CD14-positive monocyte (primary cell): ENCODE measurements at regions not wholly inside any gene's neighbourhood (a gene's known extent, or its start where the extent isn't known, plus 50 kb on each side); places are given as distances from the start of the nearest gene placed in this dataset.

Experiments
- DNase-seq, 3 donors: peaks; one replicate each; pipeline ENCODE4 v3.0.0-alpha.2; 2011 to 2022
- H2AFZ ChIP-seq: 2 replicates; pipeline ENCODE4 v1.6.0; 2012; ENCODE audit warnings: mild to moderate bottlenecking, low read depth, low read length, inconsistent platforms; ENCODE audit not compliant: insufficient read depth, poor library complexity, severe bottlenecking
- H3K27ac ChIP-seq, 2 donors: 1 replicate in 1 of 2; 2 replicates in 1 of 2; pipeline ENCODE4 v1.5.1; 2012 to 2013; ENCODE audit warnings: low read length in 2 of 2, control low read depth in 1 of 2, inconsistent platforms in 1 of 2, low read depth in 1 of 2, mild to moderate bottlenecking in 1 of 2
- H3K27me3 ChIP-seq, 2 donors: one replicate each; pipeline versions ENCODE4 v1.6.0 to v1.6.1; 2011 to 2013; ENCODE audit warnings: low read length in 2 of 2; ENCODE audit not compliant: control insufficient read depth in 2 of 2, insufficient read depth in 2 of 2
- H3K36me3 ChIP-seq, 2 donors: replicated peaks in 1 of 2; 1 replicate in 1 of 2; 2 replicates in 1 of 2; pipeline versions ENCODE4 v1.5.1 to v1.6.1; 2012 to 2013; ENCODE audit warnings: low read length in 2 of 2, control low read depth in 1 of 2, inconsistent platforms in 1 of 2, mild to moderate bottlenecking in 1 of 2; ENCODE audit not compliant: insufficient read depth in 2 of 2, control insufficient read depth in 1 of 2
- H3K4me1 ChIP-seq, 2 donors: 1 replicate in 1 of 2; 2 replicates in 1 of 2; pipeline versions ENCODE4 v1.5.1 to v1.6.1; 2012 to 2013; ENCODE audit warnings: low read length in 2 of 2, control low read depth in 1 of 2, inconsistent platforms in 1 of 2, mild to moderate bottlenecking in 1 of 2, moderate library complexity in 1 of 2; ENCODE audit not compliant: insufficient read depth in 2 of 2, control insufficient read depth in 1 of 2
- H3K4me2 ChIP-seq: replicated peaks from 2 replicates; pipeline ENCODE3; 2012; ENCODE audit warnings: low read length, moderate library complexity, mild to moderate bottlenecking; ENCODE audit not compliant: poor library complexity, severe bottlenecking; ENCODE audit errors: extremely low read depth
- H3K4me3 ChIP-seq, 3 experiments: fragments of 200-600 bp in 1 of 3; sonication (generic) in 1 of 3; replicated peaks in 1 of 3; 1 replicate in 2 of 3; 2 replicates in 1 of 3; pipeline ENCODE4 v1.5.1; 2011 to 2013; ENCODE audit warnings: low read length in 3 of 3, mild to moderate bottlenecking in 3 of 3, control low read depth in 2 of 3, low read depth in 2 of 3, inconsistent platforms in 1 of 3, moderate library complexity in 1 of 3
- H3K79me2 ChIP-seq: 2 replicates; pipeline ENCODE4 v1.6.0; 2012; ENCODE audit warnings: mild to moderate bottlenecking, control low read depth, inconsistent platforms, low read length, moderate library complexity; ENCODE audit not compliant: insufficient read depth
- H3K9ac ChIP-seq: 2 replicates; pipeline ENCODE4 v1.6.0; 2017; ENCODE audit warnings: low read length, mild to moderate bottlenecking; ENCODE audit not compliant: insufficient read depth, poor library complexity, severe bottlenecking
- H3K9me3 ChIP-seq, 2 donors: replicated peaks in 1 of 2; 1 replicate in 1 of 2; 2 replicates in 1 of 2; pipeline versions ENCODE4 v1.5.1 to v1.6.1; 2012 to 2013; ENCODE audit warnings: low read length in 2 of 2, control low read depth in 1 of 2; ENCODE audit not compliant: control insufficient read depth in 1 of 2, insufficient read depth in 1 of 2
- H4K20me1 ChIP-seq: 2 replicates; pipeline ENCODE4 v1.6.0; 2012; ENCODE audit warnings: mild to moderate bottlenecking, low read length, control low read depth, moderate library complexity; ENCODE audit not compliant: insufficient read depth
- H3K27ac Mint-ChIP-seq, 7 donors: one replicate each; pipeline ENCODE4 v1.8.0; 2020; ENCODE audit warnings: mild to moderate bottlenecking in 7 of 7, mixed read lengths in 7 of 7, moderate library complexity in 6 of 7, inconsistent platforms in 2 of 7
- H3K27me3 Mint-ChIP-seq, 3 donors: one replicate each; pipeline ENCODE4 v1.8.0; 2021 to 2022; ENCODE audit warnings: low read depth in 3 of 3, mild to moderate bottlenecking in 3 of 3, mixed read lengths in 3 of 3, moderate library complexity in 3 of 3, inconsistent platforms in 1 of 3
- H3K36me3 Mint-ChIP-seq, 2 donors: one replicate each; pipeline ENCODE4 v1.8.0; 2020; ENCODE audit warnings: mixed read lengths in 2 of 2, inconsistent platforms in 1 of 2, mild to moderate bottlenecking in 1 of 2
- H3K4me1 Mint-ChIP-seq: one replicate; pipeline ENCODE4 v1.8.0; 2020; ENCODE audit warnings: mild to moderate bottlenecking, mixed read lengths
- H3K4me3 Mint-ChIP-seq, 2 donors: one replicate each; pipeline ENCODE4 v1.8.0; 2020; ENCODE audit warnings: mild to moderate bottlenecking in 2 of 2, mixed read lengths in 2 of 2, moderate library complexity in 1 of 2
- H3K9me3 Mint-ChIP-seq, 7 donors: one replicate each; pipeline ENCODE4 v1.8.0; 2020 to 2022; ENCODE audit warnings: mixed read lengths in 7 of 7, mild to moderate bottlenecking in 6 of 7, moderate library complexity in 6 of 7, inconsistent platforms in 2 of 7
- CTCF ChIP-seq: fragments of 200-600 bp; IDR thresholded peaks from one replicate; pipeline ENCODE4 v1.8.0; 2022; ENCODE audit warnings: antibody characterized with exemption, mild to moderate bottlenecking
- WGBS: methylation state at CpG from one replicate; pipeline ENCODE4 v1.1.5; 2013; ENCODE audit warnings: missing lambda C conversion rate; ENCODE audit not compliant: insufficient coverage; 5-methylcytosine and 5-hydroxymethylcytosine counted together
- intact Hi-C, 2 donors: fragments of 100-400 bp; cut with micrococcal nuclease; formaldehyde crosslinking; loops; one replicate each; pipeline versions ENCODE4 v1.15.0 to v1.15.1; 2023

DNA sequence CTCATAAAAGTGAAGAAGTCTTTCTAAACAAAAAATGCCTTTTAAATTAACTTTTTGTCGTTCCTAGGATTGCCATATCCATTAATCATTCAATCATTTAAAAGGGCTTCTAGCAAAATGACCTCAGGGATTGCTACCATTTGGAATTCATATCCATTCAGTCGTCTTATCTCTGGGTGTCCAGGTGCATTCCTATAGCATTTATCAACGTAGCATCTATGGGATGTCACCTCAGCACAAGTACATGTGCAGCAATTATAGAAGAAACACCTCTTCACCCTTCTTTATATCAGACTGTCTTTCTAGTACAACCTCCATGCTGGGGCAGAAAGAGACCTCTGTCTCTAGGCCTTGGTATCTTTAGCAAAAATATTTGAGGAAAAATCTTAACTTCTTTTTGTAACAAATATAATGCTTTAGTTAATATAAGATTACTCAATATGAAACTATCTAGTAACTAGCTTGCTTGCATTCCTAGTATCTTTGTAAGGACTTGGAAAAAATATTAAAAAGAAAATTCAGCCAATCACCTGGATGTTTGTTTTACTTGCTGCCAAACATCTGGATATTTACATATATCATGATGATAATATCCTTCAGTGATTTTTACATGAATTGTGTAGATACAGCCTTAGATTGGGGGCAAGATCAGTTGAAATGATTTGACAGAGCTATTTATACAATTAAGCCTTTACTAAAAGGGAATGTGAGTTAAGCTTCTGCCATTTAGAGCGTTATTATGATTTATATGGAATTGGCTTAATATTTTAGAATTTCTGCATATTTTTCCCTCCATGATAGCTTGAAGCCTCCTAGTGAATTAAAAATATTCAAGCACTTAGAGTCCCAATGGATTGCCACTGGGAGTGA is 356.8 kb downstream of the HDGFL1 start:
- intact Hi-C loops: no loop called here
- 79% methylated on average over 3 of the region's 4 CpGs for WGBS
- Histone ChIP-seq H3K9ac (no peak overlapping the region), H3K79me2 (no peaks in the 10 kb centered on the region), H3K9me3 (no peaks in the 10 kb centered on the region), H3K4me3 (no peak overlapping the region), H3K27ac (no peak overlapping the region), H4K20me1 (no peaks in the 10 kb centered on the region), H2AFZ (no peak overlapping the region), H3K4me1 (no peaks in the 10 kb centered on the region), H3K36me3 (no peaks in the 10 kb centered on the region), H3K27me3 (no peaks in the 10 kb centered on the region), H3K4me2 (no peak overlapping the region)
- TF ChIP-seq CTCF: no peak
- H3K4me3 Mint-ChIP-seq: no peak overlapping the region
- H3K27me3 Mint-ChIP-seq: no peaks in the 10 kb centered on the region
- DNase-seq: no peak
- no peak overlapping the region for H3K27ac Mint-ChIP-seq
- peaks cover 6% of the 10 kb centered on the region for H3K4me1 Mint-ChIP-seq
- no peaks in the 10 kb centered on the region for H3K36me3 Mint-ChIP-seq
- no peaks in the 10 kb centered on the region for H3K9me3 Mint-ChIP-seq

DNA sequence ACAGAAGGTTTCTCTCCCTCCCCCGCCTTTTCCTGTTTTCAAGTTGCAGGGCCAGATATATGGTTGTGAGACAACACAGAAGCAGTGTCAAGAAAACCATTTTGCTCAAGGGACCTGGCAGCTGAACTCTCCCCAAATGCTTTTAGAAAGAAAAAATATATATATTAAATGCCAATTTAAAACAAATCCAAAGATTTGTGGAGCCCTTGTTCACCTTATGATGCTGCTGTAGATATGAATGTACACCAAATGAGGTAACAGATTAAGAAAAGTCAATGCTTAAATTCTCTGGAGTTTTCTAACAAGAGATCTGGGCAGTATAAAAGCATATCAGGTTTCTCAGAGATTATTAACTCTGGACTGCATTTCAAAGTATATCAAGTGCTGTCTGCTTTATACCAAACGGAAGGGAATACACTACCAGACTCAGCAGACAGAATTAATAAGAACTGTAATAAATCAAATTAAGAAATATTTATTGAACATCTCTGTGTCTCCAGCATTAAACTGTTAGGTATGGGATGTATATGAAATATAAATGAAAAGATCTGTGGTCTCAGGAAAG is 357.5 kb downstream of the HDGFL1 start:
- no peaks in the 10 kb centered on the region for H3K36me3 Mint-ChIP-seq
- Histone ChIP-seq H3K4me3 (no peak overlapping the region), H3K4me1 (no peaks in the 10 kb centered on the region), H3K9ac (no peak overlapping the region), H3K27me3 (no peaks in the 10 kb centered on the region), H3K4me2 (no peak overlapping the region), H2AFZ (no peak overlapping the region), H3K27ac (no peak overlapping the region), H3K9me3 (no peaks in the 10 kb centered on the region), H4K20me1 (no peaks in the 10 kb centered on the region), H3K36me3 (no peaks in the 10 kb centered on the region), H3K79me2 (no peaks in the 10 kb centered on the region)
- no peak for DNase-seq
- no peak overlapping the region for H3K27ac Mint-ChIP-seq
- no peaks in the 10 kb centered on the region for H3K9me3 Mint-ChIP-seq
- no peak overlapping the region for H3K4me3 Mint-ChIP-seq
- no peak for TF ChIP-seq CTCF
- intact Hi-C loops: no loop called here
- H3K27me3 Mint-ChIP-seq: no peaks in the 10 kb centered on the region
- H3K4me1 Mint-ChIP-seq: peaks cover 6% of the 10 kb centered on the region
- WGBS: no CpG with 5 or more reads among the region's 2 CpGs
